ENCODE measurements at regions not wholly inside any gene's neighbourhood (a gene's known extent, or its start where the extent isn't known, plus 50 kb on each side); places are given as distances from the start of the nearest gene placed in this dataset.

- Histone ChIP-seq H3K9me3 (ENCODE audit: control insufficient read depth, insufficient read depth, low read length) (no peaks in the 10 kb centered on the region), H3K36me3 (ENCODE audit: control insufficient read depth, low read length) (no peaks in the 10 kb centered on the region), H4K20me1 (ENCODE audit: control insufficient read depth, insufficient read depth, low read depth, low read length) (no peaks in the 10 kb centered on the region), H3F3A (ENCODE audit: control insufficient read depth, insufficient read depth) (no peaks in the 10 kb centered on the region), H3K27ac (ENCODE audit: low read depth, low read length) (no peak overlapping the region), H3K27me3 (ENCODE audit: control insufficient read depth, low read length) (peaks cover 6% of the 10 kb centered on the region), H3K4me3 (ENCODE audit: low read length) (no peak overlapping the region), H3K4me1 (ENCODE audit: control insufficient read depth, low read length) (no peaks in the 10 kb centered on the region), H3K4me2 (ENCODE audit: low read length) (no peak overlapping the region), H3K79me2 (ENCODE audit: control insufficient read depth, low read length) (no peaks in the 10 kb centered on the region), H3K9me2 (replicated peaks; ENCODE audit: control insufficient read depth, low read length) (no peaks in the 10 kb centered on the region)
- TF ChIP-seq CTCF (IDR thresholded peaks at IDR 0.05; ENCODE audit: low read depth, low read length, poor library complexity, severe bottlenecking): no peak
- no peak for TF ChIP-seq EZH2phosphoT487 (IDR thresholded peaks at IDR 0.05; ENCODE audit: borderline replicate concordance, low read length)
These were observed 185.6 kb upstream of the TNRC6C start for GRCh38 chr17:77772899-77773358.

- Histone ChIP-seq H3K9me2 (replicated peaks; ENCODE audit: control insufficient read depth, low read length) (no peaks in the 10 kb centered on the region), H3K4me1 (ENCODE audit: control insufficient read depth, low read length) (no peaks in the 10 kb centered on the region), H3K36me3 (ENCODE audit: control insufficient read depth, low read length) (no peaks in the 10 kb centered on the region), H3K79me2 (ENCODE audit: control insufficient read depth, low read length) (no peaks in the 10 kb centered on the region), H3K4me2 (ENCODE audit: low read length) (no peak overlapping the region), H3K27ac (ENCODE audit: low read depth, low read length) (no peak overlapping the region), H3K4me3 (ENCODE audit: low read length) (no peak overlapping the region), H3K27me3 (ENCODE audit: control insufficient read depth, low read length) (peaks cover 6% of the 10 kb centered on the region), H3F3A (ENCODE audit: control insufficient read depth, insufficient read depth) (no peaks in the 10 kb centered on the region), H3K9me3 (ENCODE audit: control insufficient read depth, insufficient read depth, low read length) (no peaks in the 10 kb centered on the region), H4K20me1 (ENCODE audit: control insufficient read depth, insufficient read depth, low read depth, low read length) (no peaks in the 10 kb centered on the region)
- no peak for TF ChIP-seq EZH2phosphoT487 (IDR thresholded peaks at IDR 0.05; ENCODE audit: borderline replicate concordance, low read length)
- TF ChIP-seq CTCF (IDR thresholded peaks at IDR 0.05; ENCODE audit: low read depth, low read length, poor library complexity, severe bottlenecking): no peak
These were observed 184.3 kb upstream of the TNRC6C start for GRCh38 chr17:77774182-77774581.

- H3K4me2 ChIP-seq (ENCODE audit: low read length): no peak overlapping the region
These were observed 179.6 kb upstream of the TNRC6C start for GRCh38 chr17:77778636-77779489.

More at GRCh38 chr17:77778636-77779489, 179.6 kb upstream of the TNRC6C start:
- no peaks in the 10 kb centered on the region for H3K9me3 ChIP-seq (ENCODE audit: control insufficient read depth, insufficient read depth, low read length)
- H4K20me1 ChIP-seq (ENCODE audit: control insufficient read depth, insufficient read depth, low read depth, low read length): no peaks in the 10 kb centered on the region
- H3K27me3 ChIP-seq (ENCODE audit: control insufficient read depth, low read length): peaks cover 10% of the 10 kb centered on the region
- no peaks in the 10 kb centered on the region for H3K79me2 ChIP-seq (ENCODE audit: control insufficient read depth, low read length)
- H3K9me2 ChIP-seq (replicated peaks; ENCODE audit: control insufficient read depth, low read length): no peaks in the 10 kb centered on the region
- TF ChIP-seq EZH2phosphoT487 (IDR thresholded peaks at IDR 0.05; ENCODE audit: borderline replicate concordance, low read length) (no peak), CTCF (IDR thresholded peaks at IDR 0.05; ENCODE audit: low read depth, low read length, poor library complexity, severe bottlenecking) (no peak)
- no peaks in the 10 kb centered on the region for H3F3A ChIP-seq (ENCODE audit: control insufficient read depth, insufficient read depth)
- H3K36me3 ChIP-seq (ENCODE audit: control insufficient read depth, low read length): no peaks in the 10 kb centered on the region
- no peak overlapping the region for H3K27ac ChIP-seq (ENCODE audit: low read depth, low read length)
- no peaks in the 10 kb centered on the region for H3K4me1 ChIP-seq (ENCODE audit: control insufficient read depth, low read length)
- H3K4me3 ChIP-seq (ENCODE audit: low read length): no peak overlapping the region
